Activated naive CD4-positive, alpha-beta T cell treated with anti-CD3 and anti-CD28 coated beads, Interleukin-2, amount 50 U/mL, for 24 hours (primary cell): ENCODE measurements at regions not wholly inside any gene's neighbourhood (a gene's known extent, or its start where the extent isn't known, plus 50 kb on each side); places are given as distances from the start of the nearest gene placed in this dataset.
"Not testable (repeated sequence)": the region's sequence is repeated elsewhere in the genome, so short reads cannot be mapped to it uniquely, and the experiment has no call there.

Experiments
- H3K27ac Mint-ChIP-seq: one replicate; pipeline ENCODE4 v1.8.0; 2021; ENCODE audit warnings: mild to moderate bottlenecking, mixed read lengths
- H3K27me3 Mint-ChIP-seq: one replicate; pipeline ENCODE4 v1.8.0; 2021; ENCODE audit warnings: mixed read lengths
- H3K36me3 Mint-ChIP-seq: one replicate; pipeline ENCODE4 v1.8.0; 2021; ENCODE audit warnings: mixed read lengths
- H3K4me1 Mint-ChIP-seq: one replicate; pipeline ENCODE4 v1.8.0; 2021; ENCODE audit warnings: mixed read lengths
- H3K4me3 Mint-ChIP-seq: one replicate; pipeline ENCODE4 v1.8.0; 2021; ENCODE audit warnings: mild to moderate bottlenecking, mixed read lengths
- H3K9me3 Mint-ChIP-seq: one replicate; pipeline ENCODE4 v1.8.0; 2021; ENCODE audit warnings: mixed read lengths

GRCh38 chr1:224038832-224039231 is 75.1 kb upstream of the FBXO28 start:
- H3K36me3 Mint-ChIP-seq, H3K27ac Mint-ChIP-seq, H3K4me1 Mint-ChIP-seq, H3K9me3 Mint-ChIP-seq, H3K27me3 Mint-ChIP-seq, H3K4me3 Mint-ChIP-seq: not testable (repeated sequence)

GRCh38 chr1:224037362-224037761 is 76.5 kb upstream of the FBXO28 start:
- H3K36me3 Mint-ChIP-seq, H3K4me1 Mint-ChIP-seq, H3K27me3 Mint-ChIP-seq, H3K9me3 Mint-ChIP-seq, H3K27ac Mint-ChIP-seq, H3K4me3 Mint-ChIP-seq: not testable (repeated sequence)

- H3K4me3 Mint-ChIP-seq, H3K36me3 Mint-ChIP-seq, H3K27ac Mint-ChIP-seq, H3K9me3 Mint-ChIP-seq, H3K27me3 Mint-ChIP-seq, H3K4me1 Mint-ChIP-seq: not testable (repeated sequence)
These were observed 81.2 kb upstream of the FBXO28 start for GRCh38 chr1:224032608-224033276.

DNA sequence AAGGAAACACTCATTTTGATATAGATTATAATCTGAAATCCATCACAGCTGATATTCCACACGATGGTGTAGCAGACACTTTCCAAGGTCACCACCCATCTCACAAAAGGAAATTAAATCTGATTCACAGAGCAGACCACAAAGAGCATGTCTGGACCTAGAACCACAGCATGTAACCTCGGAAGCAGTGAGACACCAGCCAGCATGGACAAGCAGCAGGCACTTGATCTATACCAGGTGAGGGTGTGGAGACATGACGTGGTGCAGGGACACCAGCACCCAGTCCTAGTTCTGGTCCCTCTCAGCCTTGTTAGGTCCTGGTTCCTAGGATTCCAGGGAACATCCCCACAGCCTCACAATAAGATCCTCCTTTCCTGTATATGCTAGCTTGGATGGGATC is 81.9 kb upstream of the FBXO28 start:
- H3K27me3 Mint-ChIP-seq, H3K9me3 Mint-ChIP-seq, H3K27ac Mint-ChIP-seq, H3K36me3 Mint-ChIP-seq, H3K4me1 Mint-ChIP-seq, H3K4me3 Mint-ChIP-seq: not testable (repeated sequence)

DNA sequence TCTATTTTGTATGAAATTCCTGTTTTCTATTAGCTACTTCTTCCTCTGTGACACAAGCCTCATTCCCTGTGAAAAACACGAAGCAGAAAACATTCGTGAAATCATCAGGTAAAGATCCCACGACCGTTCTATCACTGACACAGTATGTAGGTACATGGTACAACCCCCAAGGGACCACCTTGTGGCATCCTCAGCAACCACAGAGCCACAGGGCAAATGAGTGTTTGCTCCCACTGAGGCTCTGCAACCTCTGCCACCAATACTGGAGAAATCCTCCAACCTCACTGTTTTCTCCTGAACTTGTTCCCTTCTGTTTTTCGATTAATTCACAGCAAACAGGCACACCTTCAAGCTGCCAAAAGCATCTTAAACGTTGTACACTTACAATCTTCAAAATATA is 83.7 kb upstream of the FBXO28 start:
- not testable (repeated sequence) for H3K36me3 Mint-ChIP-seq, H3K27ac Mint-ChIP-seq, H3K27me3 Mint-ChIP-seq, H3K4me3 Mint-ChIP-seq, H3K4me1 Mint-ChIP-seq, H3K9me3 Mint-ChIP-seq

DNA sequence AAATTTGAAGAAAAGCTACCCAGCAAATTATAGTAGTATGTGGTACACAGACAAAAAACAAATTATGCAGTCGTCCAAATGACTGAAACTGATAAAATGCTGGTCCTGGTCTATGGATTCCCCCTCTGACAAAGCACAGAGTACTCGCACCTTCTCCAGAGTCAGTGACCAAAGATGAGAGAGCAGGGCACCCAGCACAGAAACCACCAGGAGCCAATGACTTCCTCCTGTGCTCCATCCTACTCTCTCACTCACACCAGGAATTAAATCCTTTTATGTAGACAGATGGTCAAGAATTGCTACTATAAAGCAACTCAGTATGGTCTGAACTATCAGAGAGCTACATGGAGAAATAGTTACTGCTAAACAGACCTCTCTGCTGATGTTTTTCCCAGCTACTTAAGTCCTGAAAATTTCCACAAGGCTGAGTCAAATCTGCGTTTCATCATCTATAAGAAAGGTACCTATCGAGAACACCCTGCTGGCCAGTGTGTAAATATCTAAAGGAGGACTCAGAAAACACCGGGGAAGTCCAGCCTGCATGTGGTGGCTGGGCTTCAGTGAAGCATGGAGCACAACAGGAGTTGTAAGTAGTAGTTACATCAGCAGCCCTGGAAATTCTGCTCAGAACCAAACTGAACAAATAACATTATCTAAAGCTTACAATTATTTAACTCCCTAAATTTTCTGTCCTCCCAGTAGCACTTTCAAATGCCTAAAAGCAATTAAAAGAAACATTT is 84.5 kb upstream of the FBXO28 start:
- not testable (repeated sequence) for H3K27ac Mint-ChIP-seq, H3K36me3 Mint-ChIP-seq, H3K9me3 Mint-ChIP-seq, H3K4me3 Mint-ChIP-seq, H3K4me1 Mint-ChIP-seq, H3K27me3 Mint-ChIP-seq

- H3K36me3 Mint-ChIP-seq, H3K27me3 Mint-ChIP-seq, H3K4me3 Mint-ChIP-seq, H3K9me3 Mint-ChIP-seq, H3K27ac Mint-ChIP-seq, H3K4me1 Mint-ChIP-seq: not testable (repeated sequence)
These were observed 85.1 kb upstream of the FBXO28 start for GRCh38 chr1:224028802-224029201.

DNA sequence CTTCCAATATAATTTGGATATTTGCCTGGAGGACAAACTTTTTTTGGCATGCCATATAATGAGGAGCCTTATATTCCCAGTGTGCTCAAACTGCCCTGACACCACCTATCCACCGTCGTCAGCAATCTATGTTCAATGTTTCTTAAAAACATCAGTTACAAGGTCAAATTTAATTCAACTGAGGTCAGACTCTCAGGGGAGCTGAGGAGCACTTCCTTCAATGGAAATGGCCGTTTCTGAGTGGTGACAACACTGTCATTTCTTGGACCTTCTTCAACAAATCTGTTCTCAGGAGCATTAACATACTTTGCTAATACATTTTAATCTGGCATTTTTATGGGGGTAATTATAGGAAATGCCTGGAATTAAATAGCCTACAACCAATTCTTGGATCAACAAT is 90.8 kb upstream of the FBXO28 start:
- not testable (repeated sequence) for H3K9me3 Mint-ChIP-seq, H3K4me3 Mint-ChIP-seq, H3K36me3 Mint-ChIP-seq, H3K27me3 Mint-ChIP-seq, H3K27ac Mint-ChIP-seq, H3K4me1 Mint-ChIP-seq

DNA sequence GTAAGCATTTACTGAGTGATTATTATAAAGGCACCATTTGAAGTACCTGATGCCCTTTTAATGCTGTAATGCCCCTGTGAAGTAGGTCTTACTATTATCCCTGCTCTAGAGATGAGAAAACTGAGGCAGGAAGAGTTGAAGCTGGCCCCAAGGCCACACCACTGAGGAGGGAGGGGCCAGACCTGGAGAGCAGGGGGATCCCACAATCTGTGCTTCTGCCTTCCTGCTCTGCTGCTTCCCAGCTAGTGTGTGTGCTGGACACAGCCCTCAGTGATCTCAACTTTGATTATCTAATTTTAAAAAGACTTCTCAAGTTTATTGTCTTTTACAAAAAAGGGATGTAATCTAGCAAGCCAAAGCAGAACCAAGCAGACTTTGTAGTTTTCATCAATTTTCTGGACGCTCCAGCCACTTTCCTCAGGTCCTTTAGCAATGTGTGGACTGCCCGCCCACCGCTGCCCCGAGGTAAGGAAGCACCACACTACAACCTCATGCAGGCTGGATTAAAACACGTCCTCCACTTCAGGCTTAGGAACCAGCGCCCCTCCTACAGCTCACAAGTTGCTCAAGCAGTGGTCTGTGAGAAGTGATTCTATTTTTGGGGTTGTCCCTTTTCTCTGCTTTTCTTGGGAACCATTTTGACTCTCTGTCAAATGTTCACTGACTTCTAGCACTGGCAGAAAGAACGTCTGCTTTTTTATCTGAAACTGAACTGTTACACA is 91.5 kb upstream of the FBXO28 start:
- not testable (repeated sequence) for H3K27ac Mint-ChIP-seq, H3K4me3 Mint-ChIP-seq, H3K9me3 Mint-ChIP-seq, H3K27me3 Mint-ChIP-seq, H3K36me3 Mint-ChIP-seq, H3K4me1 Mint-ChIP-seq

DNA sequence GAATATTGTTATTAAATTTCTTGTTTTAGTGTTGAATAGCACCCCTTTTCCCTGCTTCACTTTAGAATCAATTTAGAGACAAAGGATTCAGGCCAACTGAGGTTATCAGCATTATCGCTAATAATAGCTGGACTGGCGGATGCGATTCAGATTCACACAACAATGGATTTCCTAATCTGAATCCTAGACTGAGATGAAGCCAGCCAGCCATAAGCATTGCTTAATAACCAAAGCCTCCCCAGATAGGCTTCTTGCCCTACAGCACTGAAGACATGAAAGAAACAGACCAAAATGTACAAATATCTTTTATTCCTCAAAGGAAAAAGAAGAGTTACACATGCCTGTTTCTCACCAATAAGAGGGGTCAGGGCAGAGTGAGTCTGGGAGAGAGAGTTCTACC is 94.0 kb upstream of the FBXO28 start:
- H3K4me3 Mint-ChIP-seq, H3K27ac Mint-ChIP-seq, H3K4me1 Mint-ChIP-seq, H3K36me3 Mint-ChIP-seq, H3K27me3 Mint-ChIP-seq, H3K9me3 Mint-ChIP-seq: not testable (repeated sequence)

DNA sequence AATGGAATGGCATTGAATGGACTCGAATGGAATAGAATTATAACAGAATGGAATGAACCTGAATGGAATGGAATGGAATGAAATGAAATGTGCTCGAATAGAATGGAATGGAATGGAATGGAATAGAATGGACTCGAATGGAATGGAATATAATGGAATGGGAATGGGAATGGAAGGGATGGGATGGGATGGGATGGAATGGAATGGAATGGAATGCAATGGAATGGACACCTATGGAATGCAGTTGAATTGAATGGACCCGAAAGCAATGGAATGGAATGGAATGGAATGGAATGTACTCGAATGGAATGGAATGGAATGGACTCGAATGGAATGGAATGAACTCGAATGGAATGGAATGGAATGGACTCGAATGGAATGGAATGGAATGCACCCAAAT is 98.1 kb upstream of the FBXO28 start:
- H3K27me3 Mint-ChIP-seq, H3K36me3 Mint-ChIP-seq, H3K27ac Mint-ChIP-seq, H3K4me3 Mint-ChIP-seq, H3K9me3 Mint-ChIP-seq, H3K4me1 Mint-ChIP-seq: not testable (repeated sequence)

GRCh38 chr1:224014330-224014649 is 99.6 kb upstream of the FBXO28 start:
- no peaks in the 10 kb centered on the region for H3K9me3 Mint-ChIP-seq
- no peaks in the 10 kb centered on the region for H3K27me3 Mint-ChIP-seq
- no peaks in the 10 kb centered on the region for H3K36me3 Mint-ChIP-seq
- no peaks in the 10 kb centered on the region for H3K4me1 Mint-ChIP-seq
- H3K27ac Mint-ChIP-seq = no peak overlapping the region
- H3K4me3 Mint-ChIP-seq = no peak overlapping the region

GRCh38 chr1:224013626-224014329 is 100.1 kb upstream of the FBXO28 start:
- H3K27me3 Mint-ChIP-seq, H3K9me3 Mint-ChIP-seq, H3K36me3 Mint-ChIP-seq, H3K4me1 Mint-ChIP-seq, H3K4me3 Mint-ChIP-seq, H3K27ac Mint-ChIP-seq: not testable (repeated sequence)

DNA sequence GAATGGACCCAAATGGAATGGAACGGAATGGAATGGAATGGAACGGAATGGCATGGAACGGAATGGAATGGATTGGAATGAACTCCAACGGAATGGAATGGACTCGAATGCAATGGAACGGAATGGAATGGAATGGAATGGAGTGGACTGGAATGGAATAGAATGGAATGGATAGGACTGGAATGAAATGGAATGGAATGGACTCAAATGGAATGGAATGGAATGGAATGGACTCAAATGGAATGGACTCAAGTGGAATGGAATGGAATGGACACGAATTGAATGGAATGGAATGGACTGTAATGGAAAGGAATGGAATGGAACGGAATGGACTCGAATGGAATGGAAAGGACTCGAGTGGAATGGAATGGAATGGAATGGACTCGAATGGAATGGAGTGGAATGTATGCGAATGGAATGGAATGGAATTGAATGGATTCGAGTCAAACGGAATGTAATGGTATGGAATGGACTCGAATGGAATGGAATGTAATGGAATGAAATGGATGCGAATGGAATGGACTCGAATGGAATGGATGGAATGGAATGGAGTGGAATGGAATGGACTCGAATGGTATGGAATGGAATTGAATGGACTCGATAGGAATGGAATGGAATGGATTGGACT is 101.0 kb upstream of the FBXO28 start:
- not testable (repeated sequence) for H3K9me3 Mint-ChIP-seq, H3K4me1 Mint-ChIP-seq, H3K36me3 Mint-ChIP-seq, H3K27me3 Mint-ChIP-seq, H3K4me3 Mint-ChIP-seq, H3K27ac Mint-ChIP-seq

DNA sequence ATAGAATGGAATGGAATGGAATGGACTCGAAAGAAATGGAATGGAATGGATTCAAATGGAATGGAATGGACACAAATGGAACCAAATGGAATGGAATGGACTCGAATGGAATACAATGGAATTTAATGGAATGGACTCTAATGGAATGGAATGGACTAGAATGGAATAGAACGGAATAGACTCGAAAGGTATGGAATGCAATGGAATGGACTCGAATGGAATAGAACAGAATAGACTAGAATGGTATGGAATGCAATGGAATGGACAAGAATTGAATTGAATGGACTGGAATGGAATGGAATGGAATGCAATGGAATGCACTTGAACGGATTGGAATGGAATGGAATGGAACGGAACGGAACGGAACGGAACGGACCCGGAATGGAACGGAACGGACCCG is 101.7 kb upstream of the FBXO28 start:
- H3K9me3 Mint-ChIP-seq, H3K27ac Mint-ChIP-seq, H3K4me3 Mint-ChIP-seq, H3K36me3 Mint-ChIP-seq, H3K27me3 Mint-ChIP-seq, H3K4me1 Mint-ChIP-seq: not testable (repeated sequence)

- H3K36me3 Mint-ChIP-seq, H3K4me3 Mint-ChIP-seq, H3K9me3 Mint-ChIP-seq: not testable (repeated sequence)
These were observed 102.2 kb upstream of the FBXO28 start for GRCh38 chr1:224011751-224012150.

More at GRCh38 chr1:224011751-224012150, 102.2 kb upstream of the FBXO28 start:
- not testable (repeated sequence) for H3K27ac Mint-ChIP-seq, H3K4me1 Mint-ChIP-seq, H3K27me3 Mint-ChIP-seq
